Astrocyte of the spinal cord (primary cell): ENCODE measurements at regions not wholly inside any gene's neighbourhood (a gene's known extent, or its start where the extent isn't known, plus 50 kb on each side); places are given as distances from the start of the nearest gene placed in this dataset.

Experiments
- DNase-seq: peaks from one replicate; pipeline ENCODE4 v3.0.0; 2011; ENCODE audit warnings: low read depth, low spot score
- H3K4me3 ChIP-seq: 2 replicates; pipeline ENCODE4 v1.5.1; 2011; ENCODE audit warnings: low read depth, mild to moderate bottlenecking, low read length, moderate library complexity
- CTCF ChIP-seq: IDR thresholded peaks from 2 replicates; pipeline ENCODE4 v1.5.1; 2012; ENCODE audit warnings: low read depth, mild to moderate bottlenecking, low read length, inconsistent platforms
- in situ Hi-C: cut with HindIII; loops from 2 replicates; pipeline ENCODE4 v1.10.0; 2017; ENCODE audit warnings: low sequenced_read_pairs

DNA sequence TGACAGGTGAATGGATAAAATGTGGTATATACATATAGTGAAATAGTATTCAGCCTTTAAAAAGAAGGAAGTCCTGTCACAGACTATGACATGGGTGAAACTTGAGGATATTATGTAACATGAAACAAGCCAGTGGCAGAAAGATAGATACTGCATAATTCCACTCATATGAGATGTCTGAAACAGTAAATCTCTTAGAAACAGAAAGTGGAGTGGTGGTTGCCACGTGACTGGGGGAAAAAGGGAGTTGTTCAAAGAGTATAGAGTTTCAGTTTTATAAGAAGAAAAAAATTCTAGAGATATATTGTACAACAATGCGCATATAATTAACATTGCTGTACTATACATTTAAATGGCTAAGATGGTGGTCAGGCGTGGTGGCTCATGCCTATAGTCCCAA, 178.2 kb upstream of the ATP5MC3 start:
- TF ChIP-seq CTCF = no peak
- in situ Hi-C loops = no loop called here
- no peak for DNase-seq
- no peak overlapping the region for H3K4me3 ChIP-seq

GRCh38 chr2:175356901-175357300, 175.4 kb upstream of the ATP5MC3 start:
- in situ Hi-C loops = no loop called here
- TF ChIP-seq CTCF = no peak
- no peak for DNase-seq
- no peak overlapping the region for H3K4me3 ChIP-seq

DNA sequence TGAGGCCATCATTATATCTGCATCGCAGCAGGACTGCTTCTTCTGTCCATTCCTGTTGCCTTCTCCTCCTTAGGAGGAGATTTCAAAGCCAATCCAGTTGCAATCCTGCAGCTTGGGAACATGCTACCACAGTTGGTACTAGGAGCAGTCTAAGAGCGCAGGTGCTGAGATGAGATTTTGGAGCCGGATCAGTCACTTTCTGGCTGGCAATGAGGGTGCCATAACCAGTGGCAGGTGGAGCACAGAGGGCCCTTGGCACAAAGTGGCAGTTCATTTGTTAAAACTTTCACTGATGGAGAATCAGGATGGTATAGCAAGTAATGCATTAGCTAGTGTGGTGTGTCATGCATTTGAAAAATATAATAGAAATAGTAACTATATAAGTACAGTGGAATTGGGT, 173.7 kb upstream of the ATP5MC3 start:
- no peak overlapping the region for H3K4me3 ChIP-seq
- no peak for TF ChIP-seq CTCF
- no peak for DNase-seq
- in situ Hi-C loops = no loop called here

DNA sequence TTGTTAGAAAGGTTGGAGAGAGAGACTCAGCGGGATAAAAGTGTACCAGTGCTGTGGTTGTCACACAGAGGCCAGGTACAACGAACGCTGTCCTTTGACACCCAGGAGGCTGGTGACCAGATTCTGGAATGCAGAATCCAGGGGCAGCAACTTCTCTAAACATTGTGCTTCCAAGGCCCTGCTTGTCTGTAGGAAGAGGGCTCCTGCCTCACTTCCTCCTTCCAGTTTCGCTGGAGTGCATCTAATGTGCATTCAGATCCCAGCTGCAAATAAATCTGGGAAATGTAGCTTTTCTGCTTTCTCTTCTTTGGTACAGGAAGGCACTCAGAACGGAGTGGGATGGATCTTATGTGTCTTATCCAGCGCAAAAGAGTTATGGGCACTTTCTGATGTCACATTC, 171.8 kb upstream of the ATP5MC3 start:
- no peak for TF ChIP-seq CTCF
- DNase-seq = no peak
- no peak overlapping the region for H3K4me3 ChIP-seq
- in situ Hi-C loops = no loop called here

- no peak for TF ChIP-seq CTCF
- no peak for DNase-seq
- in situ Hi-C loops = no loop called here
- H3K4me3 ChIP-seq = no peak overlapping the region
These were observed 170.0 kb upstream of the ATP5MC3 start for GRCh38 chr2:175351512-175351911.

GRCh38 chr2:175350105-175350504, 168.6 kb upstream of the ATP5MC3 start:
- in situ Hi-C loops = no loop called here

More at GRCh38 chr2:175350105-175350504, 168.6 kb upstream of the ATP5MC3 start:
- DNase-seq = no peak
- no peak overlapping the region for H3K4me3 ChIP-seq
- no peak for TF ChIP-seq CTCF
